ENCODE measurements at regions not wholly inside any gene's neighbourhood (a gene's known extent, or its start where the extent isn't known, plus 50 kb on each side); places are given as distances from the start of the nearest gene placed in this dataset.

DNA sequence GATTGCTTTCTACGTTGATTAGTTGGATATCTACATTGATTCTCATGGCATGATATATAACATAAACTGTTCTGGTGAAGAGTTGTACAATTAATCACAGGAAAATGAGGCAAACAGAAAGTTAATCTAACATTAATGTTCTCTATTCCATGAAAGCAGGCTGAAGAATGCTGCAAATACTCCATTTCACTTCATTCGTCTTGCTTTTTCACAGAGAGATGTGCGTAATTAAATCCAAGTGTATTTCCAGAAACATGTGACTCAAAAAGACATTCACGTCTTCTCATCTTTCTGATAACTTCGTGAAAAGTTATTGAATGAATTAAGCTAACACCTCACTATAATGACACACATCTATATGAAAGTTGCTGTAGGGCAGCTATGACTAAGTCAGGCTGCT lies 1471.5 kb downstream of the DPP10 start:
- no TSS peak for BruUV-seq (replicated peaks)
- Histone ChIP-seq H3K36me3 (ENCODE audit: insufficient read depth, low read length, poor library complexity, severe bottlenecking) (no peaks in the 10 kb centered on the region), H3K27me3 (replicated peaks; ENCODE audit: insufficient read depth, low read depth, low read length, poor library complexity) (no peaks in the 10 kb centered on the region), H3K4me1 (ENCODE audit: insufficient read depth, low read length, poor library complexity, severe bottlenecking) (no peaks in the 10 kb centered on the region), H3K27ac (ENCODE audit: low read depth, low read length, poor library complexity, severe bottlenecking) (no peak overlapping the region), H3K4me3 (ENCODE audit: low read depth, low read length, poor library complexity, severe bottlenecking) (no peak overlapping the region), H3K9me3 (ENCODE audit: low read depth, low read length, poor library complexity, severe bottlenecking) (peaks cover 27% of the 10 kb centered on the region)
- intact Hi-C loops (cut with micrococcal nuclease; ENCODE audit: unreplicated experiment), result no loop called here
- no peak for DNase-seq (ENCODE audit: low spot score)
- ChIA-PET POLR2A (ENCODE audit: low non-redundant PET) (no interaction called here), CTCF (no interaction called here)
- TF ChIP-seq EZH2 (IDR thresholded peaks at IDR 0.05; ENCODE audit: borderline replicate concordance, low read depth, low read length, poor library complexity, severe bottlenecking), result no peak
- no peak for TF ChIP-seq CTCF (conservative IDR thresholded peaks at IDR 0.05; ENCODE audit: low read depth, low read length)

DNA sequence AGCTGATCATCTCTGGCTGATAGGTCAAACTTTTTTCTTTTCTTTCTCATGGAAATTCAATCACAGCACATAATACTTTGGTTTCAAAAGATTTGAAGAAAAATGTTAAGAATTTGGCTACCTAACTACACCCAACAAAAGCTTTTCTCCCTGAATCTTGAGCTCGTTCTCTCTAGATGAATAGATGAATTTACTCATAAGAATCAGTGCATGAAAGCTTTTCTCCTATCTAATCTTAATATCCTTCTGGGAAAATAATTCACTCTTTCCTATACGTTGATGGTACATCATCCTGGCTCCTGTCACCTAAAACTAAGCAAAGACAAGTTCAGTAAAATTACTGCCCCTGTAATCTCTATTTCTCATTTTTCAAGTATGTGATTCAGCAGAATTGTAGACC lies 1479.1 kb downstream of the DPP10 start:
- no TSS peak for BruUV-seq (replicated peaks)
- DNase-seq (ENCODE audit: low spot score), result no peak
- CTCF ChIA-PET, result no interaction called here
- Histone ChIP-seq H3K27ac (ENCODE audit: low read depth, low read length, poor library complexity, severe bottlenecking) (no peak overlapping the region), H3K4me1 (ENCODE audit: insufficient read depth, low read length, poor library complexity, severe bottlenecking) (no peaks in the 10 kb centered on the region), H3K4me3 (ENCODE audit: low read depth, low read length, poor library complexity, severe bottlenecking) (no peak overlapping the region), H3K36me3 (ENCODE audit: insufficient read depth, low read length, poor library complexity, severe bottlenecking) (no peaks in the 10 kb centered on the region), H3K27me3 (replicated peaks; ENCODE audit: insufficient read depth, low read depth, low read length, poor library complexity) (no peaks in the 10 kb centered on the region), H3K9me3 (ENCODE audit: low read depth, low read length, poor library complexity, severe bottlenecking) (peaks cover 12% of the 10 kb centered on the region)
- intact Hi-C loops (cut with micrococcal nuclease; ENCODE audit: unreplicated experiment), result no loop called here
- TF ChIP-seq EZH2 (IDR thresholded peaks at IDR 0.05; ENCODE audit: borderline replicate concordance, low read depth, low read length, poor library complexity, severe bottlenecking) (no peak), CTCF (conservative IDR thresholded peaks at IDR 0.05; ENCODE audit: low read depth, low read length) (no peak)
- POLR2A ChIA-PET (ENCODE audit: low non-redundant PET), result no interaction called here

GRCh38 chr2:115939902-115940301 lies 1497.5 kb downstream of the DPP10 start:
- intact Hi-C loops (cut with micrococcal nuclease; ENCODE audit: unreplicated experiment), result no loop called here
- ChIA-PET CTCF (no interaction called here), POLR2A (ENCODE audit: low non-redundant PET) (no interaction called here)
- Histone ChIP-seq H3K9me3 (ENCODE audit: low read depth, low read length, poor library complexity, severe bottlenecking) (peaks cover 25% of the 10 kb centered on the region), H3K4me3 (ENCODE audit: low read depth, low read length, poor library complexity, severe bottlenecking) (no peak overlapping the region), H3K4me1 (ENCODE audit: insufficient read depth, low read length, poor library complexity, severe bottlenecking) (no peaks in the 10 kb centered on the region), H3K36me3 (ENCODE audit: insufficient read depth, low read length, poor library complexity, severe bottlenecking) (no peaks in the 10 kb centered on the region), H3K27me3 (replicated peaks; ENCODE audit: insufficient read depth, low read depth, low read length, poor library complexity) (no peaks in the 10 kb centered on the region), H3K27ac (ENCODE audit: low read depth, low read length, poor library complexity, severe bottlenecking) (no peak overlapping the region)
- BruUV-seq (replicated peaks), result no TSS peak
- TF ChIP-seq EZH2 (IDR thresholded peaks at IDR 0.05; ENCODE audit: borderline replicate concordance, low read depth, low read length, poor library complexity, severe bottlenecking) (no peak), CTCF (conservative IDR thresholded peaks at IDR 0.05; ENCODE audit: low read depth, low read length) (no peak)
- no peak for DNase-seq (ENCODE audit: low spot score)
